HAP-1 (cell line): ENCODE measurements at regions not wholly inside any gene's neighbourhood (a gene's known extent, or its start where the extent isn't known, plus 50 kb on each side); places are given as distances from the start of the nearest gene placed in this dataset.

Source experiments
- DNase-seq, 2 experiments: peaks; one replicate each; pipeline ENCODE4 v3.0.0-alpha.2; 2016 to 2020; ENCODE audit warnings: low spot score in 2 of 2
- H3K27me3 ChIP-seq: fragments of 250-450 bp; sonication (Bioruptor Pico); 2 replicates; pipeline ENCODE4 v1.5.1; 2020; ENCODE audit warnings: low read depth, mild to moderate bottlenecking, moderate library complexity
- H3K36me3 ChIP-seq: fragments of 250-450 bp; sonication (Bioruptor Pico); replicated peaks from 2 replicates; pipeline ENCODE4 v1.5.1; 2020; ENCODE audit warnings: mild to moderate bottlenecking
- H3K4me1 ChIP-seq: fragments of 250-450 bp; sonication (Bioruptor Pico); 2 replicates; pipeline ENCODE4 v1.5.1; 2020; ENCODE audit warnings: mild to moderate bottlenecking
- H3K4me3 ChIP-seq: fragments of 250-450 bp; sonication (Bioruptor Pico); 2 replicates; pipeline ENCODE4 v1.5.1; 2020; ENCODE audit warnings: mild to moderate bottlenecking, moderate library complexity
- H3K9me3 ChIP-seq: fragments of 250-450 bp; sonication (Bioruptor Pico); 2 replicates; pipeline ENCODE4 v1.5.1; 2020; ENCODE audit warnings: mild to moderate bottlenecking, moderate library complexity
- in situ Hi-C: fragments of 300-500 bp; cut with MboI; formaldehyde crosslinking; loops from 3 replicates; pipeline ENCODE4 v1.14.3; 2020; ENCODE audit warnings: low sequenced_read_pairs, inconsistent platforms, mixed read lengths

DNA sequence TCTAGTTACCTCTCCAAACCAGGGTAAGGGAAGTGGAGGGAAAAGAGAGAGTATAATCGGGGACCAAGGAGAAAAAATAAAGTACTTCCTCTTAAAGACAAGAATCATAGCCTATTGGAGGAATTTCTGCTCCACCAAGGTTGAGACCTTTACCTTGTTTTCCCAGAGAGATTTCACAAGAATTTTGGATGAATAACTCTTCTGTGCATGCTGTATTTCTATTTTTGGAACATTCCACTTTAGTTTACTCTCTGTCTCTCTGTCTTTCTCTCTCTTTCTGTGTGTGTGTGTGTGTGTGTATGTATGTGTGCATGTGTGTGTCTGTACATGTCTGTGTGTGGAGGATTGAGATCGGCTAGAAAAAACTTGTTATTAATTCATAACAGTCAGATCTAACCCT lies 318.4 kb upstream of the RGS18 start:
- Histone ChIP-seq H3K4me1 (no peaks in the 10 kb centered on the region), H3K36me3 (no peaks in the 10 kb centered on the region), H3K27me3 (no peaks in the 10 kb centered on the region), H3K4me3 (no peak overlapping the region), H3K9me3 (no peaks in the 10 kb centered on the region)
- DNase-seq: no peak
- in situ Hi-C loops: no loop called here

DNA sequence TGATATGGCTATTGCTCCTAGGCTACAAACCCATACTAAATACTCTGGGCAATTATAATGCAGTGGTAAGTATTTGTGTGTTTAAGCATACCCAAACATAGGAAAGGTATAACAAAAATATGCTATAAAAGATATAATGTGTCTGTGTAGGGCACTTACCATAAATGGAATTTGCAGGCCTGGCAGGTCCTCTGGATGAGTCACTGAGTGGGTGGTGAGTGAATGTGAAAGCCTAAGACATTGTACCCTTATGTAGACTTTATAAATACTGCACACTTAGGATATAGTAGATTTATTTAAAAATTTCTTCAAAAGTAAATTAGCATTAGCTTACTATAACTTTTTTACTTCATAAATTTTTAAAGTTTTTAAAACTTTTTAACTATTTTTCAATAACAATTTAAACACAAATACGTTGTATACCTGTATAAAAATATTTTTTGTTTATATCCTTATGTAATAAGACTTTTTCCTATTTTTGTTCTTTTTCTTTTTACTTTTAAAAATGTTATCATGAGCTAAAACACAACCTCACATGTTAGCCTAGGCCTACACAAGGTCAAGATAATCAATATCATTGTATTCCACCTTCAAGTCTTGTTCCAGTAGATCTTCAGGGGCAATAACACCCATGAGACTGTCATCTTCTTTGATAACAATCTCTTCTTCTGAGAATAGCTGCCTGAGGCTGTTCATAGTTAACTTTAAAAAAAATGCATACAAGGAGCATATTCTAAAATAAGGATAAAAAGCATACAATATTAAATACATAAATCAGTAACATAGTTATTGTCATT lies 306.3 kb upstream of the RGS18 start:
- H3K4me3 ChIP-seq: no peak overlapping the region
- H3K36me3 ChIP-seq: no peaks in the 10 kb centered on the region
- H3K27me3 ChIP-seq: no peaks in the 10 kb centered on the region
- in situ Hi-C loops: no loop called here
- no peaks in the 10 kb centered on the region for H3K4me1 ChIP-seq
- H3K9me3 ChIP-seq: no peaks in the 10 kb centered on the region
- no peak for DNase-seq

GRCh38 chr1:191852907-191853306 lies 305.4 kb upstream of the RGS18 start:
- no peak for DNase-seq
- H3K4me1 ChIP-seq: no peaks in the 10 kb centered on the region
- H3K4me3 ChIP-seq: no peak overlapping the region
- H3K27me3 ChIP-seq: no peaks in the 10 kb centered on the region
- H3K36me3 ChIP-seq: no peaks in the 10 kb centered on the region
- in situ Hi-C loops: no loop called here
- no peaks in the 10 kb centered on the region for H3K9me3 ChIP-seq

GRCh38 chr1:191857600-191857999 lies 300.7 kb upstream of the RGS18 start:
- in situ Hi-C loops: no loop called here
- Histone ChIP-seq H3K4me1 (no peaks in the 10 kb centered on the region), H3K36me3 (no peaks in the 10 kb centered on the region), H3K27me3 (no peaks in the 10 kb centered on the region), H3K9me3 (no peaks in the 10 kb centered on the region), H3K4me3 (no peak overlapping the region)
- no peak for DNase-seq

DNA sequence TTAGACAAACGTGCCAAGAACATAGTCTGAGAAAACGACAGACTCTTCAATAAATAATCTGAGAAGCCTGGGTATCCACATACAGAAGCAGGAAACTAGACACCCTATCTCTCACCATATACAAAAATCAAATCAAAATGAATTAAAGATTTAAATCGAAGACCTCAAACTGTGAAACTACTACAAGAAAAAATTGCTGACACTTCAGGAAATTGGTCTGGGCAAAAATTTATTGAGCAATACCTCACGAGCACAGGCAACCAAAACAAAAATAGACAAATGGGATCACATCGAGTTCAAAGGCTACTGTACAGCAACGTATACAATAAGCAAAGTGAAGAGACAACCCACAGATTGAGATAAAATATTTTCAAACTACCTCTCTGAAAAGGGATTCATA lies 292.8 kb upstream of the RGS18 start:
- DNase-seq: no peak
- Histone ChIP-seq H3K9me3 (no peaks in the 10 kb centered on the region), H3K27me3 (no peaks in the 10 kb centered on the region), H3K4me1 (no peaks in the 10 kb centered on the region), H3K36me3 (no peaks in the 10 kb centered on the region), H3K4me3 (no peak overlapping the region)
- in situ Hi-C loops: no loop called here

DNA sequence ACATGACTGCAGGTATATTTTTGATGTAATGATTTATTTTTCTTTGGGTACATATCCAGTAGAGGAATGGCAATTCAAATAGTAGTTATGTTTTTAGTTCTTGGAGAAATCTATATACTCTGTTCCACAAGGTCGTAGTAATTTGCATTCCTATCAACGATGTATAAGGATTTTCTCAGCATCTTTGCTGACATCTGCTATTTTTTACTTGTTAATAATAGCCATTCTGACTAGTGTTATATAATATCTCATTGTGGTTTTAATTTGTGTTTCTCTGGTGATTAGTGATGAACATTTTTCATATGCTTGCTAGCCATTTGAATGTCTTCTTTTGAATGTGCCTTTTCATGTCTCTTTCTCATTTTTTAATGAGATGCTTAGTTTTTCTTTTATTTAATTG lies 292.1 kb upstream of the RGS18 start:
- no peak overlapping the region for H3K4me3 ChIP-seq
- in situ Hi-C loops: no loop called here
- no peaks in the 10 kb centered on the region for H3K4me1 ChIP-seq
- no peaks in the 10 kb centered on the region for H3K36me3 ChIP-seq
- no peak for DNase-seq
- H3K9me3 ChIP-seq: no peaks in the 10 kb centered on the region
- no peaks in the 10 kb centered on the region for H3K27me3 ChIP-seq

DNA sequence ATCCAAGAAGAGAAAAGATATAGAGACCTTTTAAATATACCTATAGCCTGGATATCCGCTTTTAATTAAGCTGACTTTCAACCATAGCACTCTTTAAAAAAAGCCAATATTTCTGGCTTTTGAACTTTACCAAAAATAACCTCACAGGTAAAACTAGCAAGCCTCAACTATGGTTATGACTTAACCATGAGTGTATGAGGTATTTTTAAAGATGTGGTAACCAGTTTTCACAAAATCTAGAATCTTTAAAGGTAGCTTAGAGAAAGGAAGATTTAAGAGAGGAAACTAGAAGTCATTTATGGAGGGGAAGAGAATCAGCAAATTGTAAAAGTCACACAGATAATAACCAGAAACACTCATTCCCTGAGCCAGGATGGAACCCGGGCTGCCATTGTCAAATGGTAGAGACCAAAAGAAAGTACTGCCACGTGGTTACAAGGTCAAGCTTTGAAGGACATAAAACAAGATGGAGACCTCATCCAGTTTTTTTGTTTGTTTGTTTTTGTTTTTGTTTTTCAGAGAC lies 288.4 kb upstream of the RGS18 start:
- no peak for DNase-seq
- in situ Hi-C loops: no loop called here
- no peaks in the 10 kb centered on the region for H3K27me3 ChIP-seq
- H3K36me3 ChIP-seq: no peaks in the 10 kb centered on the region
- no peaks in the 10 kb centered on the region for H3K4me1 ChIP-seq
- no peaks in the 10 kb centered on the region for H3K9me3 ChIP-seq
- no peak overlapping the region for H3K4me3 ChIP-seq

GRCh38 chr1:191870490-191870889 lies 287.8 kb upstream of the RGS18 start:
- H3K27me3 ChIP-seq: no peaks in the 10 kb centered on the region
- in situ Hi-C loops: no loop called here
- no peaks in the 10 kb centered on the region for H3K4me1 ChIP-seq
- H3K4me3 ChIP-seq: no peak overlapping the region
- H3K9me3 ChIP-seq: no peaks in the 10 kb centered on the region
- DNase-seq: no peak
- no peaks in the 10 kb centered on the region for H3K36me3 ChIP-seq

DNA sequence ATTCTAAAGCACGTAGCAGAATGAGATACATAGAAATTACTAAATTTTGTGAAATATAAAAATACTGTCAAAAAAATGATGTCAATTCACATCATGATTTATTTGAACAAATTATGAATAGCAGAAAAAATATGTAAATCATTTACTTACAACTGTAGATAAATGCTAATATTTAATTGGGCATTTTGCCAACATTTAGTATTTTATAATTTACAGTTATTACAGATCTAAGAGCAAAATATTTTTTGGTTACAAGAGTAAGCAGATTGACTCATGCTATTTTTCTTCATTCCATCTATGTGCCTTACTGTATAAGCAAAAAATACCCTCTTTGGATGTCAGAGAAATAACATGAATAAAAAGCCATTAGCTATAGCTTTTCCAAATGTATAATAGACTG lies 282.3 kb upstream of the RGS18 start:
- Histone ChIP-seq H3K4me3 (no peak overlapping the region), H3K4me1 (no peaks in the 10 kb centered on the region), H3K36me3 (no peaks in the 10 kb centered on the region), H3K9me3 (no peaks in the 10 kb centered on the region), H3K27me3 (no peaks in the 10 kb centered on the region)
- DNase-seq: no peak
- in situ Hi-C loops: no loop called here

- Histone ChIP-seq H3K27me3 (no peaks in the 10 kb centered on the region), H3K4me3 (no peak overlapping the region), H3K36me3 (no peaks in the 10 kb centered on the region), H3K9me3 (no peaks in the 10 kb centered on the region), H3K4me1 (no peaks in the 10 kb centered on the region)
- in situ Hi-C loops: no loop called here
- no peak for DNase-seq
Observed at GRCh38 chr1:191876631-191877030, 281.6 kb upstream of the RGS18 start.

DNA sequence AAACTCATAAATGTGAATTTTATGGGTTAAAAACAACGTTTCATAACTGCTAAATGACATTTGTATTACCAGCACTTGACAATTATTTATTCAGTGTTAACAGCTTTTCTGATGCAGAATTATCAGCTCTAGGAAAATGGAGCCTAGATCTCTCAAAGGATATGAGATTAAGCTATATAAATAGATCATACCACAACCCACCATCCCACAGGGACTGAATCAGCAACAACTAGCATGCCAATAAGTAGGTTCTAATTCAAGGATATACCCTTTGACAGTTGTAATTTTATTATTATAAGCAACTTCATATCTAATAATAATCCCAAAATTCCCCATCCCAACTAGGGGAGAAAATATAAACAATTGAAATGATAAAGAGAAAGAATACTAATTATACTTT lies 275.4 kb upstream of the RGS18 start:
- DNase-seq: no peak
- H3K36me3 ChIP-seq: no peaks in the 10 kb centered on the region
- H3K4me3 ChIP-seq: no peak overlapping the region

DNA sequence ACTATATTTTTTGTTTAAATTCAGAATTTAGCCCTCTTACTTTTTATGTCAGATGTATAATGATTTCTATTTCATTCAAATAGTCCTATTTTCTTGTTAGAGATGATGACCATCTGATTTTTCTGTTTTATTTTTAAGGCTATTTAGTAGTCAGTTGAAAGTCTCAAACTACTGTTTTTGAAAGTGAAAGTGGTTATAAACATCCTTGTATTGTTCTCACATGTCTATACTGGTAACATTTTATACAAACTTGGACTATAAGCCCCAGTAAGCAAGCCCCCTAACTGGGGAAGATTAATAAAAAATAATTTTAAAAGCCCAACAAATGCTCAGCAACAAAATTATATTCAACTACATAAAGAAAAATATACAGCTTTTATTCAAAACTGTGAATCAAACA lies 271.3 kb upstream of the RGS18 start:
- Histone ChIP-seq H3K4me1 (no peaks in the 10 kb centered on the region), H3K36me3 (no peaks in the 10 kb centered on the region), H3K4me3 (no peak overlapping the region), H3K9me3 (no peaks in the 10 kb centered on the region), H3K27me3 (0 out of 2 replicates have a peak, but pooled peaks cover 1% of the 10 kb centered on the region)
- DNase-seq: no peak
- in situ Hi-C loops: no loop called here

More for the DNA sequence above, 275.4 kb upstream of the RGS18 start:
- Histone ChIP-seq H3K4me1 (no peaks in the 10 kb centered on the region), H3K9me3 (no peaks in the 10 kb centered on the region), H3K27me3 (0 out of 2 replicates have a peak, but pooled peaks cover 2% of the 10 kb centered on the region)
- in situ Hi-C loops: no loop called here

GRCh38 chr1:191888996-191889622 lies 269.2 kb upstream of the RGS18 start:
- no peaks in the 10 kb centered on the region for H3K36me3 ChIP-seq
- in situ Hi-C loops: no loop called here
- H3K4me3 ChIP-seq: no peak overlapping the region
- H3K4me1 ChIP-seq: no peaks in the 10 kb centered on the region
- no peaks in the 10 kb centered on the region for H3K9me3 ChIP-seq
- DNase-seq: no peak
- no peaks in the 10 kb centered on the region for H3K27me3 ChIP-seq

GRCh38 chr1:191889623-191890003 lies 268.6 kb upstream of the RGS18 start:
- Histone ChIP-seq H3K4me3 (no peak overlapping the region), H3K4me1 (no peaks in the 10 kb centered on the region), H3K9me3 (no peaks in the 10 kb centered on the region), H3K36me3 (no peaks in the 10 kb centered on the region), H3K27me3 (no peaks in the 10 kb centered on the region)
- in situ Hi-C loops: no loop called here
- DNase-seq: no peak
